SW 1271 (cell line): ENCODE measurements at regions not wholly inside any gene's neighbourhood (a gene's known extent, or its start where the extent isn't known, plus 50 kb on each side); places are given as distances from the start of the nearest gene placed in this dataset.

ENCODE experiments used
- DNase-seq, 2 experiments: peaks; one replicate each; lab custom pipeline; 2025; lab: John Stamatoyannopoulos, UW

DNA sequence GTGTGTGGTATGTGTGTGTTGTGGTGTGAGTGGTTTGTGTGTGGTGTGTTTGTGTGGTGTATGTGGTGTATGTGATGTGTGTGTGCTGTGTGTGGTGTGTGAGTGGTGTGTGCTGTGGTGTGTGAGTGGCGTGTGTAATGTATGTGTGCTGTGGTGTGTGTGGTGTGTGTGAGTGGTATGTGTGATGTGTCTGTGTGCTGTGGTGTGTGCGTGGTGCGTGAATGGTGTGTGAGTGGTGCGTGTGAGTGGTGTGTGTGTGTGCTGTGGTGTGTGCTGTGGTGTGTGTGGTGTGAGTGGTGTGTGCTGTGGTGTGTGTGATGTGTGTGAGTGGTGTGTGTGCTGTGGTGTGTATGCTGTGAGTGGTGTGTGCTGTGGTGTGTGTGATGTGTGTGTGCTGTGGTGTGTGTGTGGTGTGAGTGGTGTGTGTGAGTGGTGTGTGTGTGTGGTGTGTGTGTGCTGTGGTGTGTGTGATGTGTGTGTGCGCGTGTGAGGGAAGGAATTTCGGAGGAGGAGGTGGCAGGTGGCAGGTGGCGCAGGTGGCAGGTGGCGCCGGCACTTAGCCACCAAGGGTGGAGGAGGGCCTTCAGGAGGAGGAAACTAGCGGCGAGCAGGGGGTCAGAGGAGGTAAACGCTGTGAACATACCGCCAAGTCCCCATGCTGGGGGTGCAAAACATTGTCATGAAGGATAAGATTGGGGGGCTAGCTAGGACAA, 191.8 kb downstream of the MELK start:
- DNase-seq, result no peak

DNA sequence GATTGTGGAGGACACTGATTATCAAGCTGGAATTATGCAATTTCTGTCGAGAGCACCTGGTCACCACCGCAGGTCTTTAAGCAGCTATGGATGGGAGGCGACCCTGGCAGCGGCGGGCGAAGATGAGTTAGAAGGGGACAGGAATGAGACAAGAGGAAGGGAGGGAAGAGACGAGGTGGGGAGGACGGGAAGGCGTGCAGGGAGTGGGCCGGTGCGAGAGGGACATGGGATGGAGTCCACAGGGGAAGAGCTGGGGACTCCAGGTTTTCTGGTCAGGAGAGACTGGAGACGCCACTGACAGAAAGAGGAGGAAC, 192.3 kb downstream of the MELK start:
- DNase-seq, result no peak

DNA sequence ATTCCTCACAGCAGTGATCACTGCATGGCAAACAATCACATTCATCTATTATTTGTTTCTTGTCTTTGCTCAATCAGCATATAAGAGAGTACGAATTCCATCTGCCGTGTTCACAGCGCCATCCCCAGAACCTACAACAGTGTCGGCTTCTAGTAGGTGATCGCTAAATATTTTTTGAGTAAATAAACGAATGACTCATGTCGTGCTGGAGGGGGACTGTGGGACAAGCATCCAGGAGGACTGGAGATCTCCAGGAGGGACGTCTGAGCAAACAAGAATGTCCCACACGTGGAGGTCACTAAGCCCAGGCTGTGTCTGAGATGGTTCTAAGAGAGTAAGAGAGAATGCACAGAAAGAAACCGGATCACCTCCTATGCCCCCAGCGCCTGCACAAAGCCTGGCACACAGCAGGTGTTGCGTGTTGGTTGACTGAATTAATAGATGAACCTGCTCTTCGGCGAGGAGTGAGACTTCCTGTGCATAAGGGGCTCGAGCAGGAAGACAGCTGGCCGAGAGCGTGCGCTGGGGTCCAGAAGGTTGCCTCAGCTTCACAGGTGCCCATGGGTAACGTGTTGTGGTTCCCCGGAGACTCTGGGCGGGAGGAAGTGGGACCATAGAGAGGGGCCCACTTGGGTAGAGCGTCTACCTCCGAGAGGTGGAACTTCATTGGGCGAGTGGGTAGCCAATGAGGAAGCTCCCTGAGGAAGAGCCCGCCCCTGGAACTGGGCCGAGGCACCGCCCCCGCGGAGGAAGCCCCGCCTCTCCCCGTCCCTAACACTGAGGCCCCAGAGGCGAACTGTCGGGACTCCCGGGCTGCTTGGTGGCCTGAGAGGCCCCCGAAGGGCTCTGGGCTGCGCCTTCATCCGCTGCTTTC, 193.0 kb downstream of the MELK start:
- no peak for DNase-seq

DNA sequence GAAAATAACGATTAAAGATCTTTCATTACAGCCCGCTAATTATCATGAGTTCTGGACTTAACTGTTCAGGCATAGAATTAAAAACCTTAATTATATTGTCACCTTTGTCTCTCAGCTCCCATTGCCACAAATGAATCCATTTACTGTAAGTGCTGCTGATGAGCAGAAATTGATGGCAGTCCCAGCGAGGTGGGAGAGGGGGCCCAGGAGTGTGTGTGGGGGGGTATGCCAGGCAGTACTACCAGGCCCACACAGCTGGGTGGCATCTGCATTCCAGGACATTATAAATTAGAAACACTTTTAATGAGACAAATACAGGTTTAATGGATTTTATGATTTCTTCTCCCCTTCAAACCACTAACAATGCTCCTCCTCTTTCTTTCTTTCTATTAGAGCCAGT, 196.0 kb downstream of the MELK start:
- DNase-seq, result no peak

- DNase-seq, result no peak
Measured at GRCh38 chr9:36770025-36770424, 197.3 kb downstream of the MELK start.

GRCh38 chr9:36772449-36773403, 200.0 kb downstream of the MELK start:
- no peak for DNase-seq

DNA sequence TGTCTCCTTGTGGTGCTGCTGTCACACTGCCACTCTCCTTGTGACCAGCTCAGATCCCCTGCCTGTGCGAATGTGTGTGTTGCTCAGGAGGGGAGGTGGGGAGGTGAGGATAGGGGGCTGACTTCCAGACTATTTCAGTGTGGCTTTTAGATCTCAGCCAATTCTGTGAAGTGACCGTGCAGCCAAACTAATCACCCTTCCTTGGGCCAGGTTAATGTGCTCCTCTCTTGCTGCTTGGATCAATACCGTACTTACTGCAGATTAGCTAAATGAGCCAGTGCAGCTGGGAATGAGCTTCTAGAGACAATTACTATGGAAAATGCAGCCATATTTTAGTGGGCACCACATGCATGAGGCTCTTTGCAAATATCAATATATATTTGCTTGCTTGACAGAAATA, 206.0 kb downstream of the MELK start:
- DNase-seq, result no peak

DNA sequence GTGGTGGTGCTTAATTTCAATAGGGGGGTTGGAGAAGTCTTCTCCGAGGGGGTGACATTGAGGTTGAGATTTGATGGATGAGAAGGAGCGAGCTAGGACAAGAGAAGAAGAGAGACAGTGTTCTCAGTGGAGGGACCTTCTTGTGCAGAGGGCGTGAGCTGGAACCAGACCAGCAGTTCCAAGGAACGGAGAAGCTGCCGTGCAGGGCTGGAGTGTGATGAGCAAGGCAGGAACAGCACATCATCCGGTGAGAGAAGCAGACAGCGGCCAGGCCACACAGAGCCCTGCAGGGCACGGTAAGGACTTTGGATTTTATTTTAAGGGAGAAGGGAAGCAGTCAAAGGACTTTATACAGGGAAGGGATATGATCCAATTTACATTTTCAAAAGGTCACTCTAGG, 206.9 kb downstream of the MELK start:
- no peak for DNase-seq

GRCh38 chr9:36780186-36780585, 207.5 kb downstream of the MELK start:
- no peak for DNase-seq

GRCh38 chr9:36781533-36781932, 208.8 kb downstream of the MELK start:
- DNase-seq, result no peak
